ENCODE measurements at regions not wholly inside any gene's neighbourhood (a gene's known extent, or its start where the extent isn't known, plus 50 kb on each side); places are given as distances from the start of the nearest gene placed in this dataset.
"Not testable (repeated sequence)": the region's sequence is repeated elsewhere in the genome, so short reads cannot be mapped to it uniquely, and the experiment has no call there.

DNA sequence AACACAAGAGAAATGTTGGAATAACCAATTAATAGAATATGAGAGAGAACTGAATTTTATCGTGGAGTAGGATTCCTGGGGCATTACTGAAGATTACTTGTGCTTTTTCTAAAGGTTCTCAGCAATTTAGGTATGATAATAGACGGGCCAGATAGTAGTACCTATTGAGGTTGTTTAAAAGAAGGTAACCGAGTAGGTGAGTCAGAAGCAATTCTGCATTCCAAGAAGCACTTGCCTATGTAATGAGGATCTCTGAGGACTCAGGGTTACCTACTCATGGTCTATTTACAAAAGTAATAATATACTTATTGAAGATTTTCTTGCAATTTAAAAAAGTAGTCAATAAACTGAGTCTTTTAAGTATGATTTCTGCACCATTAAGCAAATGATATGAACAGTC lies 1469.8 kb downstream of the BRINP3 start:
- no peak for DNase-seq (ENCODE audit: low read depth in 3 of 3, low spot score in 2 of 3)

DNA sequence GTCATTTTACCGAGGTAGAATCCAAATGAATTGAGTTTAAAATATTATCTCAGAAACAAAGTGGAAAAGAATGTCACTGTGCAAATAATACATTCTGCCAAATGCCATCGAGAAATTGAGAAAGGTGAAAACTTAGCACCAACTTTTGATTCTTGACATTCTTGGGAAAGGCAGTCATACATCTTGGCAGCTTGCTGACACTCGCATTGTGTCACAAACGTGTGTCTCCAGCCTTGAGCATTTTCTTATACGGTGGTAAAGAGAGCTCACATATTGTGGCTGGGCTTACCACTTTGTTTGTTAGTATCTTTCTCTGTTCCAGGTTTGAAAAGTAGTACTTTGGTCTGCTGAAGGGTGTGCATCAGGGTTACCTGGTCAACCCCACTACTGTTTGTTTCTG lies 1456.1 kb downstream of the BRINP3 start:
- no peak for DNase-seq (ENCODE audit: low read depth in 3 of 3, low spot score in 2 of 3)

DNA sequence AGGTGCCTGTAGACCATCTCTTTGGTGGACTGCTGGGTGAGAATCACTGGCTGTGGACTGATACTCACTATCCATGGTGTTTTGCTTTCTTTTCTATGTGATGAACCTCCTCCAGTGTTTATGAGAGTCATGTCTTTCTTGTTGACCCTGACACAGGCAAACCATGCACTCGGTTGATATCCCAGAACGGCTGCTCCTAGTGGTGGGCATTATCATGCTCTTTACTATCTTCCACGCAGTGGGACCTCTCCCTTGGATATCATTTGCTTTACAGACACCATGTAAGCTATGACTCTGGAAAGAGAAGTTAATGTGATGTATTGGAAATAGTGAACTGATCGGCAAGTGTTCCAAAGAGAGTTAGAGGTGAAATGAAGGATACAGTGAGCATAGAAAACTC lies 1455.6 kb downstream of the BRINP3 start:
- no peak for DNase-seq (ENCODE audit: low read depth in 3 of 3, low spot score in 2 of 3)

DNA sequence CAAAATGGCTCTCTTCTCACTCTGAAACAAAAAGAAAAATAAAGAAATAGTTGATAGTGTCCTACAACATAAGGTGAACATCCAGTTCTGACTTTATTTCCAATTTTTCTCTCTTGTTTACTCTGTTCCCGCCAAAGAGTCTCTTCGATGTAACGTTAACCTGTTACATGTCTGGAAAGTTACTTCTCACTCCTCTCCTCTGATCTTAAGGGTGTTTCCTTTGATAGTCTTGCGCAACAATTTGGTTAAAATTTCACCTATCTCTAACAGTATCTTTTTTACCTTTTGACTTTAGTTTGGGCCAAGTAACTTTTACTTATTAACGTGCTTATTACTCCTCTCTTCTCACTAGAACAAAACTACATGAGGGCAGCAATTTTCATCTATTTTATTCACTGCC lies 1450.2 kb downstream of the BRINP3 start:
- no peak for DNase-seq (ENCODE audit: low read depth in 3 of 3, low spot score in 2 of 3)

DNA sequence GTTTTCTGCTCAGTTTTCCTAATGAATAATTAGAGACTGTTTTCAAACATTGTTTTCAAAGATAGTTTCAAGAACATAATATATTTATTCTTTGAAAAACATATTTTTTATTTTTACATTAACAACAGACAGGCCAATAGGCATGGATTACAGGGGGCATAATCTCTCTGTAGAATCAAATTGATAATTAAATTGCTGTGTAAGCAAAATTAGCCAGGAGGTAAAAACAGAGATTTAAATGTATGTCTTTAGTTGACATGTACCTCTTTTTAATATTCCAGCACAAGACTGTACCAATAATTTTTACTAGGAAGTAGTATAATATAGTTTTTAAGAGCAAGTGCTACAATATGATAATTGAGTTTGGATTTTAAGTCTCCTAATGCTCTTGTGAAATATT lies 1444.5 kb downstream of the BRINP3 start:
- no peak for DNase-seq (ENCODE audit: low read depth in 3 of 3, low spot score in 2 of 3)

DNA sequence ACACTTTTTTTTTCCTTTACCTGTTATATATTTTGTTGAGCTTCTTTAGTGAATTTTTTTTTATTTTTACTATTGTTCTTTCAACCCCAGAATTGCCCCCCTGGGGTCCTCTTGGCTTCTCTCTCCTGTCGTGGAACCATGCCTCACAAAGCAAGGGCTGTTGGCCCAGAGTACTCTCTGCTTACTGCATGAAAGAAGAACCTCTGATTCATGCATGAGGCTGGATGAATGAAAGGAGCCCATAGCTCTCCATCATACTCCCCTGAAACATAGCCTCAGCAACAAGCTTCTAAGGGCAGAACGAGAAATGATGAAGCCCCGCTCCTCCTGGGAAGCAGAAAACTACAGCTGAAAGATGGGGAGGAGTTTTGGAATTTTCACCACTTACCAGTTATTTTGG lies 1441.0 kb downstream of the BRINP3 start:
- DNase-seq (ENCODE audit: low read depth in 3 of 3, low spot score in 2 of 3) = no peak

DNA sequence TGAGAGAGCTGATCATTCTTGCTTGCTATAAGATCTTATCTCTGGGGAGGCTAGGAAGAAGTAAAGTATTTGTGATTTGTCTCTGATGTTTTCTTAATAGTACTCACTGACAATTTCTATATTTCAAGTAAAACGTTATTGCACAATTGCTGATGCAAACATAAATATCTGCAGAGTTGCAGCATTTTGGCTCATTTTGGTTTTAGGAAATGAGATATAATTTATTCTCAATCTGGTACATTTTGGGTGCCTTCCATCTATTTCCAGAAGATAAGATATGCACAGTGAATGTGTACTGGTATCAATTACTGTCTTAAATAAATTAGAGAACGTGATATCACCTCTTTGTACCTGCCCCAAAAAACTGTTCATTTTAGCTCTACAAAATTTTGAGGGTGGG lies 1431.5 kb downstream of the BRINP3 start:
- DNase-seq (ENCODE audit: low read depth in 3 of 3, low spot score in 2 of 3) = no peak

DNA sequence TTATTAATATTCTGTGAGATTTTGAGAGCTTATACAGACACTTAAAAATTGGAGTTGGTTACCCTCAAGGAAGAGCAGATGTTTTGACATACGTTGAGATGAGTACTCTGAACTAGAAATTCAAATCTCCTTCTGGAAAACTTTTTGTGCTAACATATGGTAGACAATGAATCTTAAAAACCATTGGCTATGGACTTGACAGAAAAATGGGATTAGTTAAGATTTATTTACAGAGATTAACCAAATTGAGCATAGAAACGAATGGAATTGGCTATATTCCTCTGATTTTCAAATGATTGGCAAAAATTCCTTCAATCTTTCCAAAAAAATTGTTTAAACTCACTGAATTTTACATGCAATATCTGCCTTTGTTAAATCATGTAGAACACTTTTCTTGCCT lies 1392.9 kb downstream of the BRINP3 start:
- DNase-seq (ENCODE audit: low read depth in 3 of 3, low spot score in 2 of 3) = no peak

DNA sequence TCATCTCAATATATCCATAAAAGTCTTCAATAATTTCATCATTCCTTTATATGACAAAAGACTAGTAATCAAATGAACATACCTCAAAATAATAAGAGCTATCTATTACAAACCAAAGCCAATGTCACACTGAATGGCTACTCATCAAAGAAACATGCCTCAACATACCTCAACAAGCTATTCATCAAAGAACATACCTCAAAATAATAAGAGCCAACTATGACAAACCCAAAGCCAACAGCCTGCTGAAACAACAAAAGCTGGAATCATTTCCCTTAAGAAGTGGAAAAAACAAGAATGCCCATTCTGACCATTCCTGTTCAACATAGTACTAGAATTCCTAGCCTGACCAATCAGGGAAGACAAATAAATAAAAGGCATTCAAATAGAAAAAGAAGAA lies 1373.7 kb downstream of the BRINP3 start:
- no peak for DNase-seq (ENCODE audit: low read depth in 3 of 3, low spot score in 2 of 3)

DNA sequence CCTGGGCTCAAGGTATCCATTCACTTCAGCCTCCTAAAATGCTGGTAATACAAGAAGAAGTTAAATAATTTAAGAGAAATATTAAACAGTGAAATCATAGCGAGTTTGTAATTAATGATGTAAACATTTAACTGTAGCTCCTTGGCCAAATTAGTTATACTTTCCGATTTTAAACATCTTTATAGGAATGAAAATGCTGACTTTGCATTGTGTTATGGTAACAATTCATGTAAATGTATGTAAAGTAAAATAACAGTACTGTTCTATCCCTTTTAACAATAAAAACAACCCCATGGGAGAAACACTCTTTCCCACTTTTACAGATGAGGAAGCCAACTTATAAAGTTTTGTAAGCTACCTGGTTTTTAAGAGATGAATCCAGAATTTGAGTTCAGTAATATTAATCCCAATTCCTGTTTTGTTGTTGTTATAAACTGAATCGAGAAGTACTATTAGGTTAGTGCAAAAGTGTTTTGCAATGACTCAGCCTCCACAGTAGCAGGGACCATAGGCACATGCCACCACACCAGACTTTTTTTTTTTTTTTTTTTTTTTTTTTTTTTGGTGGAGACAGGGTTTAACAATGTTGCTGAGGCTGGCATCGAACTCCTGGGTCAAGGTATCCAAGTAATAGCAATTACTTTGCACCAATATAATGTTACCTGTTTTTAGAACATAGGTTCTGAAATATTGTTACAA lies 1360.4 kb downstream of the BRINP3 start:
- no peak for DNase-seq (ENCODE audit: low read depth in 3 of 3, low spot score in 2 of 3)

DNA sequence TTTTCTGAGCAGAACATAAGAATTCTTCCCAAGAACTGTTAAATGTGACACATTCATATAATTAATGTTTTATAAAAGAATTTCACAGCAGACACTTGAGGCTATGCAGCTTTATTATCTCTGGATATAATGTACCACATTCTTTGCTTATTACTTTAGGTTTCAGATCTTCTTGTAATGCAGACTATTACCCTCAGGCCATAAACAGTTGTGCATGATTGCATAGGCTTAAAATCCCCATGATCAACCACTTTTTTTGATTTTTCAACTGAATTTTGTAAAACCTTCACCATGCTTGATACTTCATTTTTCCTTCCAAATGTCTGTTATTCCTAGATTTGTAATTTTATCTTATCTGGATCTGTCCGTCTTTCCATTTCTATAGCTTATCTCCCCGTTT lies 1355.7 kb downstream of the BRINP3 start:
- DNase-seq (ENCODE audit: low read depth in 3 of 3, low spot score in 2 of 3) = no peak

DNA sequence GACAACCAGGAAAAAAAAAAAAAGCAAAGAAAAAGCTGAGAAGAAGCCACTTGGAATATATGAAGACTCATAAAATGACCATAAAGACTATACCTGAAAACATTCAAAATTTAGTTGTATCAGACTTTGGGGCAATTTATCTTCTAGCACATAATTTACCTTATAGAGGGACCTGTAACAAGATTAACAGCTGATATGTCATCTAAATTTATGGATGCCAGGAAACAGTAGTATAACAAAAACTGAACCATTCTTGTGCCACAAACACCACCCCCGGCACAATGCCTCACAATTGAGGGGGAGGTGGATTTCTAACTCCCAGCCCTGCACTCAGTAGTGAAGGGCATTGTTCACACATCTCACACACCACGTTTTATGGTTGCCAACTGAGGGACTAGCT lies 1352.0 kb downstream of the BRINP3 start:
- no peak for DNase-seq (ENCODE audit: low read depth in 3 of 3, low spot score in 2 of 3)

DNA sequence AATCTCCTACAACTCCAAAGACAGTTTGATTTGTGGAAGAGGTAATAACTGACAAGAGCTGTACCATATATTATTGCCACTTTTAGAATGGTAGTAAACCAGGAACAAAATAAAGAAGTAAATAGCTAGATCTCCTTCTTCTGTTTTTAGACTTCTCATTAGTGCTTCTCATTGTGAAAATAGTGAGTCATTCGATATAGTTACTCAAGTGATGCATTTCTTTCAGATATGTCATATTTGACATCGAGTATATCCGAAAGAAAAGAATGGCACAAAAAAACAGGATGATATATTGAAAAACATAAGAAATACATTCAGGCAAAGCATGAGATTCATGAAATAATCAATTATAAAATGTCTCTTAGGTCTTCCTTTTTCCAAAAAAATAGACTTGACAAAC lies 1346.1 kb downstream of the BRINP3 start:
- no peak for DNase-seq (ENCODE audit: low read depth in 3 of 3, low spot score in 2 of 3)

DNA sequence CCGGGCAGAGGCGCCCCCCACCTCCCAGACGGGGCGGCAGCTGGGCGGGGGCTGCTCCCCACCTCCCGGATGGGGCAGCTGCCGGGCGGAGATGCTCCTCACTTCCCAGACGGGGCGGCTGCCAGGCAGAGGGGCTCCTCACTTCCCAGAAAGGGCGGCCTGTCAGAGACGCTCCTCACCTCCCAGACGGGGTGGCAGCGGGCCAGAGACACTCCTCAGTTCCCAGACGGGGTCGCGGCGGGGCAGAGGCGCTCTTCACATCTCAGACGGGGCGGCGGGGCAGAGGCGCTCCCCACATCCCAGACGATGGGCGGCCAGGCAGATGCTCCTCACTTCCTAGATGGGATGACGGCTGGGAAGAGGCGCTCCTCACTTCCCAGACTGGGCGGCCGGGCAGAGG lies 1337.9 kb downstream of the BRINP3 start:
- not testable (repeated sequence) for DNase-seq (ENCODE audit: low read depth in 3 of 3, low spot score in 2 of 3)

DNA sequence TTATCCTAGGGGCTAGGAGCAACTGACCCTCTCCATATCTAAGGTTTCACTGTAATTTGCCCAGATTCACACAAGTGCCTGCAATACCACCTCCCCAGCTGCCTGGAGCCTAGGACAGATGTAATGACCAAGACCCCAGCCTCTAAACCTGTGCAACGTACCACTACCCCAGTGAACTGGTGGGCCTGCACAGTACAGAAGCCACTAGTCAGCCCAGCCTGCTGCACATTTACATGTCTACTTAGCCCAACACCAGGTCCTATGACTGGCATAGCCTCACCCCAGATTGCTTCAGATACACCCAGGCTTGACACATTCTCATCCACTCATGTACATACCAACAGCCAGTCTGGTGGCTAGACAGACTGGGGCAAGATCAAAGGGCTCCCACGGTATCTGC lies 1336.6 kb downstream of the BRINP3 start:
- no peak for DNase-seq (ENCODE audit: low read depth in 3 of 3, low spot score in 2 of 3)

DNA sequence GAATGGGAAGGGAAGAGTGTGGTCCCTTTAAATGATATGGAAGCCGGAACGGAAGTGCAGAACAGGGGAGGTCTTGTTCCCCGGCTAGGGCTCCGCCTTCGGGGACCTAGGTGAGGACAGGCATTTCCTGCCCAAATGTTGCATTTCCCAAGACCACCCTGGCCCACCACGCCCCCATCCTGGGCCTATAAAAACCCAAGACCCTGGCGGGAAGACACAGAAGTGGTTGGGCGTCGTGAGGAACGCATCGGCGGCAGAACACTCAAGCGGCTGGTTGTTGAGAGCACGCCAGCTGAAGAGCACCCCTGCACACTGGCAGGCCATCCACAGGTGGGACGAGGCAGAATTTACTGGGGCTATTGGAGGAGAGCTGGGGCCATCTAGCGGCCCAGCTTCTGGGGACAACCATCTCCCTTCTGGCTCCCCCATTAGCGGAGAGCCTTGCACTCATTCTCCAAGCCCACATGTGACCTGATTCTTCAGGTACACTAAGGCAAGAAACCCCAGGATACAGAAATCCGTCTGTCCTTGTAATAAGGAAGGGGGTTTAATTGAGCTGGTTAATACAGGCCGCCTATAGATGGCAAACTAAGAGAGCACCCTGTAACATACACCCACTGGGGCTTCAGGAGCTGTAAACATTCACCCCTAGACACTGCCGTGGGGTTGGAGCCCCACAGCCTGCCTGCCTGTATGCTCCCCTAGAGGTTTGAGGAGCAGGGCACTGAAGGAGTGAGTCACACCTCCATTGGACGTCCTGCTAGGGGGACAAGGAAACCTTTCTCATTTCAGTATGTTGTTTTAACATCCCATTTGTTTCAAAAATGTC lies 1327.9 kb downstream of the BRINP3 start:
- no peak for DNase-seq (ENCODE audit: low read depth in 3 of 3, low spot score in 2 of 3)

DNA sequence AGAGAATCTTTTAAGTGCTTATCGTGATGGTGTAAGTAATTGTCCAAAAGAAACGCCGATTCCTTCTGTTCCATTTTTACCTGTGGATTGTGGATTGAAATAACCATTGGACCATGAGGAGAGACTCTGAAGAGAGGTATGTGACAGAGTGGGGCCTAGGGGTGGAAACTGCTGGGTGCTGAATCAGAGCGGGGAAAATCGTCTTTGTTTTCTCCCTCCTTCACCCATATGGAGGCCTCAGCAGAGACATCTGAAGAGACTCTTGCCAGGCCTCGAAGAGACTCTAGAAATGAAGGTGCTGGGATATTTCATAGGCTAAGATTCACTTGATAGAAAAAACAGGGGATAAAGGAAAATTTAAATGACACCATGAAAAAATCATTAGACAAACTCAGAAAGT lies 1327.0 kb downstream of the BRINP3 start:
- no peak for DNase-seq (ENCODE audit: low read depth in 3 of 3, low spot score in 2 of 3)

DNA sequence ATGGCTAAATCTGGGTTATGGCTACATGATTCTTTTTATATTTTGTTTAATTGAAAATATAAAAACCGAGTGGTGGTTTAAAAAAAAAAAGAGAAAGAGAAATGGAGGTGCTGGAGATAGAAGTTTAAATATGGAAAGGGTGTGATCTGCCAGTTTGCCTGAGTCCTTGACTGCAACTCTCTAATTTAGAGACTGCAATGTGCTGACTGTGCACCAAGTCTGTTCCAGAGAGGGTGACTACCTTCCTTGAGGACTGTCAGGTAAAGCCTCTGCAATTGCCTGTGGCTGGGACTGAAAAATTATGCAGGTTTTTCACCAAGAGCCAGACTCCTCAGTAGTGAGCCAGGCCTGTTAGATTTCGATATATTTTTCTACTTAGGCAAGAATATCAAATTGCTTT lies 1326.3 kb downstream of the BRINP3 start:
- no peak for DNase-seq (ENCODE audit: low read depth in 3 of 3, low spot score in 2 of 3)

DNA sequence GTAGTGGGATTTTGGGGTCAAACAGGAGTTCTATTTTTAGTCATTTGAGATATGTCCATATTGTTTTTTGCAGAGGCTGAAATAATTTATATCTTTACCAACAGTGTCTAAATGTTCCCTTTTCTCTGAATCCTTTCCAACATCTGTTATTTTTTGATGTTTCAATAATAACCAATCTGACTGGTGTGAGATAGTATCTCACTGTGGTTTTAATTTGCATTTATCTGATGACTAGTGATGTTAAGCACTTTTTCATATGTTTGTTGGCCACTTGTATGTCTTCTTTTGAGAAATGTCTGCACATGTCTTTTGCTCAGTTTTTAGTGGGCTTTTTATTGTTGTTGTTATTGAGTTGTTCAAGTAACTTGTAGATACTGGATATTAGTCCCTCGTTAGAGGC lies 1325.0 kb downstream of the BRINP3 start:
- no peak for DNase-seq (ENCODE audit: low read depth in 3 of 3, low spot score in 2 of 3)

DNA sequence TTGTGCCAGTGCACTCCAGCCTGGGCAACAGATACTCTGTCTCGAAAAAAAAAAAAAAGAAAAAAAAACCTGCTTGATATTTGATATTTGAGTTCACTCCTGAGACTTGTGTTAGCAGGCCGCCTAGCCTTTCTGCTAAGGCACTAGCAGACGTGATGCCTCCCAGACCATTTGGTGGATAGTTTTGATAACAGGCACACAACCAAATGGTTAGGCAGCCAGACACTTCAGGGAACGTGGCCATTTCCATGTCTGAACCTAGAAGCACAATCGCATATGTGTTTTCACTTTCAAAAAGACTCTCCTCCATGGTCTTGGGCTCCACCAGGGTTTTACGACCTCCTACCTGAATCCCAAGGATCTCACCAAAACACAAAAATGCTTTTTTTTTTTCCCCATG lies 1319.5 kb downstream of the BRINP3 start:
- DNase-seq (ENCODE audit: low read depth in 3 of 3, low spot score in 2 of 3) = no peak

DNA sequence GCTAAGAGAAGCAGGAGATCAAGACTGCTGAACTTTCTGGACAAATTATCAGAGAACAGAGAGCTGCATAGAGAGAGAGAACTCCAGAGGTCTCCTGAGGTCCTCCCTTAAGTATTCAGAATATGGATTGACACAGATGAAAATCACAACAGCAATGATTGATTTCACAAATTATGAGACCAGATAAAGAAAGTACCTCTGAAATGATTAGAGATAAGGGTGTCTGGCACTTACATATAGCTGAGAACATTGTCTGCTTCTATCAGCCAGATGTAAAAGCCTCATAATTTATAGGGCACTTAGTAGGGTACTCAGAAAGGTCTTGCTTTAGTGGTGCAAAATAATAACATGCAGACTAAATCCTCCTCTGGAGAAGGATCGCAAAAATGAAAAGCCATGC lies 1301.8 kb downstream of the BRINP3 start:
- DNase-seq (ENCODE audit: low read depth in 3 of 3, low spot score in 2 of 3) = no peak

DNA sequence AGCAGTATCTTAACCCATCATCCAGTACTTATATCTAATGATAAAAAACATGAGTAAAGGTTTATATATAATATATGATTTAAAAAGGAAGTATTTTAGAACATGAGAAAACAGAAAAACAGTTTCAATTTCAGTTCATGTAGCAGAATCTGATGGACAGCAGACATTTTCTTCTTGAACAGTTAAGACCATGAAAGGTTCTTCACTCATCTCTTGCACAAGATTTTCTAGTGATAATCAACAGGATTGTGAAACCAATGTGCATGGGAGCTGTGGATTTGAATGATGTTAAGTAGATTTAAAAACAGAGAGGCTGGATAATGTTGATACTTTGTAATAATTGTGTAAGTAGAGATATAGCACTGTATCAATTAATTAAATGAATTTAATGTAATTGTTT lies 1297.6 kb downstream of the BRINP3 start:
- DNase-seq (ENCODE audit: low read depth in 3 of 3, low spot score in 2 of 3) = no peak

DNA sequence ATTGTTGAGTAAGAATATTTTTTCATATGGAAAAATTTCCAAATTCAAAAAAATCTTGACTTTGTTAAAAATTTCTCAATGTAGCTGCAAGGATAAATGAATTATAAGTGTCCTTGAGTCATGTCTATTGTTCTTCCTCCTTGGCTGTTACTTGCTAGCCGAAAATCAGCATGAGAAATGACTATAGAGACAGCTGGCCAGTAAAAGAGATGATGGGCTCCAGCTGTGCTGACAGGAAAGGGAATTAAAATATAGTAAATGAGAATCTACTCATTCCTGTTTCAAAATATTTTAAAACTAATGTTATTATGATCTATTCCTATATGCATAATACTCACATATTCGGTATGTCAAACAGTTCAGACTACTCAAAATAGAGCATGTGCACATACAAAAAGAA lies 1292.6 kb downstream of the BRINP3 start:
- no peak for DNase-seq (ENCODE audit: low read depth in 3 of 3, low spot score in 2 of 3)
